NCI-H187 treated with DMSO at 0.1 percent for 48 hours (cell line): ENCODE measurements at regions not wholly inside any gene's neighbourhood (a gene's known extent, or its start where the extent isn't known, plus 50 kb on each side); places are given as distances from the start of the nearest gene placed in this dataset.

Experiments
- DNase-seq: peaks from one replicate; lab custom pipeline; 2025; lab: John Stamatoyannopoulos, UW

GRCh38 chr19:28972058-28972852, 240.7 kb downstream of the UQCRFS1 start:
- no peak for DNase-seq

DNA sequence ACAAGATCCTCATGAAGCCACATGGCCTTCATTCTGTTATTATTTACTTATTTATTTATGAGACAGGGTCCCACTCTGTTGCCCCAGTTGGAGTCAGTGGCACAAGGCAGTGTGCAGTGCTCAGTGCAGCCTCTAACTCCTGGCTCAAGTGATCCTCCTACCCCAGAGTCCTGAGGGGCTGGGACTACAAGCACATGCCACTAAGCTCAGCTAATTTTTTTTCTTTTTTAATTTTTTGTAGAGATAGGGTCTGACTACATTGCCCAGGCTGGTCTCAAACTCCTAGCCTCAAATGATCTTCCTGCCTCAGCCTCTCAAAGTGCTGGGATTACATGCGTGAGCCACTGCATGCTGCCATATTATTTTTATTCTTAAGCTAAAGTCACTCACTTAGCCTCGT, 241.4 kb downstream of the UQCRFS1 start:
- DNase-seq: no peak

DNA sequence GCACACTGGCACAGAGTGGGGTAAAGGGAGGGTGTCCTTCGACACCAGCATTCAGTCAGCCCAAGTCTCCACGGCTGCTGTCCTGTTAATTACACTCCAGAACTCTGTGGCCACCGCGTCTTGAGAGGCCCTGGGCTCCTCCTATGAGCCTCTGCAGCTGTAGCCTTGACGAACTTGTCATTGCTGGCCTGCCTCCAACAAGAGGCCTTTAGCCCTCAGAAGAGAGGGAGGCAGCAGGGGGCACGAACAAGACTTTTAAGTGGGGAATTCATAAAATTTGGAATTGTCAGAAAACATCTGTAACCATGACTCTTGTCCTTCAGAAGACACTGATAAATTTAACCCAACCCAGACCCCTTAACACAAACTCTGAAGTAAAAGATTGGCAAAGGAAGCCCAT, 241.9 kb downstream of the UQCRFS1 start:
- no peak for DNase-seq

GRCh38 chr19:28968721-28969120, 244.2 kb downstream of the UQCRFS1 start:
- DNase-seq: no peak

DNA sequence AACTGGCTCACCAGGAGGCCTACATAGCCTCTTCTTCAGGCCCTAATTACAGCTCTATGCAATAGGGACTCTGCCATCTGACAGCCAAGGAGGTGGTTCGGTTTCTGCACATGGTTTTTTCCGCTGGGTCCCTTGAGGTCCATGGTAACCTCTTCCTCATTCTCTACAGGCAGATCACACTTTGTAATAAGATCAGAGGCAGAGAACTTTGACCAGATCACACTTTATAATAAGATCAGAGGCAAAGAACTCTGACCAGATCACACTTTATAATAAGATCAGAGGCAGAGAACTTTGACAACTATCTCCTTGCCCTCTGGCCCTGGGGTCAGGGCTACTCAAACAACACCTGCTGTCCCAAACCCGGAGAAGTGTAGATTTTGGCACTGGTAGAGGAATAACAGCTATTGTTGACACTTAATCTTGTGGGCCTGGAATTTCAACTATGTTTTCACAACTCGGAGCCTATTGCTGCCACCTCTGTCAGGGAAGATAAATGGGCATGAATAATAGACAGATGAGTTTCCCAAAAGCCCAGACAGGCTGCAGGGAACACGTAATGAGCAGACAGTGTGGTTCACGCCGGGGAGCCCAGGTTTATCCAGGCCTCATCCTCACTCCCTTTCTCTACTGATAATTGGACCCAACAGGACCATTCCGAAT, 246.1 kb downstream of the UQCRFS1 start:
- no peak for DNase-seq

GRCh38 chr19:28964500-28964899, 248.5 kb downstream of the UQCRFS1 start:
- DNase-seq: no peak

- DNase-seq: no peak
These were observed 249.3 kb downstream of the UQCRFS1 start for GRCh38 chr19:28963486-28964250.

GRCh38 chr19:28961772-28962500, 251.0 kb downstream of the UQCRFS1 start:
- no peak for DNase-seq

GRCh38 chr19:28960986-28961705, 251.8 kb downstream of the UQCRFS1 start:
- no peak for DNase-seq

DNA sequence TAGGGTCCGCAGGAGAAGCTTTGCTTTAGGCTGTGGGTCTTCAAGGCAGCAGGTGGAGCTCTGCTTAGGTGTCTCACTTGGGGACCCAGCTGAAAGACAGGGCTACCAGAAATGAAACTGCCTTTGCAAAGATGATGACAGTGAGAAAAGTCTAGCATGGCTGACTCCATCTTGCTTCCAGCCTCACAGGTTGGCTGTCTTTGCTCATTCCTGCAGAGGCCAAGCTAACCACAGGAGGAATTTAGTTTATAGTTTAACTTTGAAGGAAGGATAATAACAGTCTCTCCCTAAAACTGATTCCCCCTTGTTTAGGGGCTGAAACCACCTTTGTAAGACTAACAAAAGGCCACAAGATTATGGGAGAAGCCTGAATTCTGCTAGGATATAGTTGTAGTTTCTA, 252.4 kb downstream of the UQCRFS1 start:
- DNase-seq: no peak

DNA sequence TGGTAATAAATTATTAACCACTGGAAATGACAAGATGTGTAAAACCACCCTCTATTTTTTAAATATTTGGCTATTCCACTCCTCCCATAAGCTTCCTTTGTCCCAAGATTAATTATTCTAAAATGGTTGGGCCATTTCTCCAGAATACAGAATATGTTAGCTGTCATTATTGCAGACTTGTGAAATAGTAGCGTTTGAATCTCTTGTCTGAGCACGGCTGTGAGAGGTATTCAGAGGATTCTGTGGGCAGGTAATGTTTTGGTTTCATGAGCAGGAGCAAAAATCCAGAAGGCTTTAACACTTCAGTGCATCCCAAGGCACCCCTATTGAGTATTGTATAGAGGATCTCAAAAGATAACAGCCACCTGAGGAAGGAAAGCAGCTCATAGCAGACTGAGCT, 256.0 kb downstream of the UQCRFS1 start:
- DNase-seq: no peak

DNA sequence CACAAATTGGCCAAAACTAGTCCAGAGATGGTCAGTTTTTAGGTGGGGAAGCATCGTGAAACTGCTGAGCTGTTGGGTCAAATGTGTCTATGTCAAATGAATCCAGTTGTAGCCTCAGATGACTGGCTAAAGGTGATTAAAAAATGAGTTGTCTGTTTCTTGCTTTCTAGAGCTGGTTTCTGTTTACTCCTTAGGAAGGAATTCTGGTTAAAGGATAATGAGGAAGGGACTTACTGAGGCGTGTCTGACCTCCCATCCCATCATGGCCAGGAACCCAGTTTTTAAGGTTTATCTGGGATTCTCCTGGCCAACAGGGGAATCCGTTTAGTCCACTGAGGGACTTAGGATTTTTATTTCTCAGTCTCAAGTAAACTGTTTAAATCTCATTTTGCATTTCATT, 256.5 kb downstream of the UQCRFS1 start:
- DNase-seq: no peak

DNA sequence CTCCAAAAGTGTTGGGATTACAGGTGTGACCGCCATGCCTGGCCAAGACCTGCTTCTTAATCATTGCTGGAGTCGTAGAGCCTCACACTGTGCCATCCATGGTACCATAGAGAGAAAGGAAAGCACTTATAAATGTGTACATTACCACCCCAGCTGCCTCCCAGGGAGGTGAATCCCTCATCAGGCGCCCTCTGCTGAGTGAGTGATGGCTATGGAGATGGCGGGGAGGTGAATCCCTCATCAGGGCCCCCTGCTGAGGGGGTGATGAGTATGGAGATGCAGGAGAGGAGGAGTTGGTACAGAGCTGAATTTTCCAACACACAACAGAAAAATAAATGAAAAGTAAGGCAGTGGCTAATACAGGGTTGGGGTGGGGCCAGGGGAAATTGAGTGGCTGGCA, 263.4 kb downstream of the UQCRFS1 start:
- no peak for DNase-seq

GRCh38 chr19:28949027-28949426, 263.9 kb downstream of the UQCRFS1 start:
- no peak for DNase-seq

- DNase-seq: no peak
These were observed 264.4 kb downstream of the UQCRFS1 start for GRCh38 chr19:28948566-28948965.

DNA sequence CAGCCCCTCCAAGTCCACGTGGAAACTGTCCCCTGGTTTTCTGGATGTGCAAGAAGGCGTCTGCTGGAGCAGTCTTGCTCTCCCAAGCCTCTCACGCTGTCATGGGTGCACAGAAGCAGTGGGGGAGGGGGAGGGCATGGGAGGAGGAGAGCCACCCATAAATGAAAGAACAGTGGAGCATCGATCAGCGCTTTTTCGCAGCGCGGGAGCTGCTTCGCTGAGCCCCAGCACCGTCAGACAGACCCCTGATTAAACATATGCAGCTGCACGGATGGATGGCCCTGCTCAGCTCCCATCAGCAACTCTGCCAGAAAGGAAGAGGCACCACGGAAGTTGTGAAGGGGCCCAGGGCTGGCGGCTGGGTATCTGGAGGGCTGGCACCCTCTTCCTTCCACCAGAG, 264.9 kb downstream of the UQCRFS1 start:
- DNase-seq: no peak

GRCh38 chr19:28943651-28944050, 269.3 kb downstream of the UQCRFS1 start:
- DNase-seq: no peak

- no peak for DNase-seq
These were observed 271.1 kb downstream of the UQCRFS1 start for GRCh38 chr19:28941833-28942232.

GRCh38 chr19:28940751-28941500, 272.0 kb downstream of the UQCRFS1 start:
- DNase-seq: no peak

DNA sequence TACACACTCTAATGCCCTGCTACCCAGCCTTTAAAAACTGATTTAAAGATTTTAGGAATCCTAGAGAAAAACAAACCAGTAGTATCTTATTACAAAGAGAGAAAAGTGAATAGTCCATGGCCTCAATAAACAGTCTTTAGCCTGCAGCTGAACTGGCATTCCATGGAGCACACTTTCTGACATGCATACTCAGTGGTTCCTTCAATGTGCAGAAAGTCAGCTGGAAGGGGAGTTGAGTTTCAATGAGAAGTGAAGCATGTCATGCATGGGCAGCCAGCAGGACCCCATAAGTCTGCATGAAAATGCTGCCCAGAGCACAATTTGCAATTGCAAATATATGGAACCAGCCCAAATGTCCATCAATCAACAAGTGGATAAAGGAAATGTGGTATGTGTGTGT, 273.7 kb downstream of the UQCRFS1 start:
- DNase-seq: no peak

GRCh38 chr19:28936001-28936400, 276.9 kb downstream of the UQCRFS1 start:
- DNase-seq: no peak
